CD4-positive, alpha-beta T cell treated with Interleukin-17A for 4 hours (primary cell): ENCODE measurements at regions not wholly inside any gene's neighbourhood (a gene's known extent, or its start where the extent isn't known, plus 50 kb on each side); places are given as distances from the start of the nearest gene placed in this dataset.
A peak's percentile ranks its signal among the peaks of the same experiment; 100 is the strongest.
"Not testable (repeated sequence)": the region's sequence is repeated elsewhere in the genome, so short reads cannot be mapped to it uniquely, and the experiment has no call there.

Source experiments
- DNase-seq: peaks from one replicate; pipeline ENCODE4 v3.0.0-alpha.2; 2020; ENCODE audit warnings: mixed read lengths

- no peak for DNase-seq
These were observed 157.3 kb upstream of the RUNX1 start for GRCh38 chr21:35206141-35207125.

DNA sequence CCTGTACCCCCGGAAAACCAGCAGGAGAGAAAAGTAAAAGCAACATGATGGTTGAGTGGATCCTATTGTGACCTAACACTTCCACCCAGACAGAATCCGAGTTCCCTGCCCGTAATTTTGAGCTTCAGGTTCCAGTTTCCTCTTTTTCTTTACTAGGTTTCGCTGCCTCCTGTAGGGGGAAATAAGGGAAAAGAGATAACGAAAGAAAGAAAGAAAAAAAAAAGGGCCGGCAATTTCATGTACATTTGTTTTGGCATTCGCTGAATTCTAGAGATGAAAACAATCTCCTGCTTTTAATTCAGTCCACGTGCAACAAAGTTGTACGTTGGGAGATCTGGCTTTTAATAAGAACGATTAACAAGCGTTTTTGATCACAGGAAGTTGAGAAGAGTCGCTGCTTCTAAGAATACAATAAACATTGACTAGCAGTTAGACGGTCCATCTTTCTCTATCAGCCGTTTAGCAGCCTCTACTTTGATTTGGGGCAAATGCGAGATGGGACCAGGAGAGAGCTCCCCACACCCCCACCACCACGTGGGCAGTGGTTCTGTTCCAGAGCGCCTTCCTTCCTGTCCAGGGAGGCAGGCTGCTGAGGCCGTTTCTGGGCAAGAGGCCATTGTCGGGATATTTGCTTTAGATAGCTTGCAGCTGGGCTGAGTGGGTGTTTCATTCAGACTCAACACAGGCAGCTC, 155.9 kb upstream of the RUNX1 start:
- DNase-seq, result peak; percentile 11

DNA sequence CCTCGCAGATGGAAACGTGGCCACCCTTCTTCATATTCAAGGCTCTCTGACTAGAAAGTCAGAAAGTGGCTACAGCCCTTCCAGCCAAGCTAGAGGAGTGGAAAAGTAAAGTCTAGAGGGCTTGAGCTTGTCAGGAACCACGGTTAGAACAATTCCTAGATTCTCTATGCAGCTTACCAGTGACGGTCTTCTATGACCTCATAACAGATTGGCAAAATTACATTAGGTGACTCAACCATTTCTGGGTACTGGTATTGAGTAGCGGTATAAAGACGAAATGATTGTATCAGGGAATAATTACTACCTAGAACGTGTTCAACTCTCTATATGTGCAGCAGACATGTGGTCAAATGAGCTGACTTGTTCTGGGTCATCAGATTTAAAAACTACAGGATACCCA, 155.0 kb upstream of the RUNX1 start:
- DNase-seq, result no peak

GRCh38 chr21:35203093-35203977, 154.2 kb upstream of the RUNX1 start:
- no peak for DNase-seq

DNA sequence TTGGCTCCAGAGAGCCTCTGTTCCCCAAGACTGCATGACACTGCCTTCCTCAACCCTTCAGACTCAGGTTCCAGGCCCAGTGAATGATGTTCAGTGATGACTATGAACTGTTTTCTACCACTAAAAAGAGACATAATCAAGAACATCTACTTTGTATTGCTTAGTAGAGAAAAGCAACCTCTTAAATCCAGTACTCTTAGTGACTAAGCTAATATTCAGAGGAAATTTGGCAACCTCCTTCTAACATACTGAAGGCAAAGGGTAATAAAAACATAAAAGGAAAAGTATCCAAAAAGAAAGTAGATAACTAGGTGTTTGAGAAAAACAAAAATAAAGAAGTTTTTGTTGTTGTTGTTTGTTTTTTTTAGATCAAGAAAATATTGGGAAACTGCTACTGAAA, 153.3 kb upstream of the RUNX1 start:
- no peak for DNase-seq

- no peak for DNase-seq
These were observed 152.7 kb upstream of the RUNX1 start for GRCh38 chr21:35201799-35202198.

DNA sequence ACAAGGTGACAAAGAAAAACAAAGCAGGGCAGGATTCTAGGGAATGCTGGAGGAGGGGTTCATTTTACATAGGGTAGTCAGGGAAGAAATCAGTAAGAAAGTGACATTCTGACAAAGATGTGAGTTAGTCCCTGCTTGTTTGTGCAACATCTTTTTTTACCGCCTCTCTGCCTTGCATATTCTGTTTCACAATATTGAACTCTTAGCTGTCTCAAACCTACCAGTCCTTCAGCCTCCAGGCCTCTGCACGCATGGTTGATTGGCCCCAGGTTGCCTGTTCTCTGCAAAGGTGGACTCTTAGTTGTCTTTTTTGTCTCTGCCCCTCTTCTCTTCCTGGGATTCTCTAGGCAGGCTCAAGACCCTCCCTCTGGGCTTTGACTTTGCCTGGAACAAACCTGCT, 152.2 kb upstream of the RUNX1 start:
- DNase-seq, result no peak

- no peak for DNase-seq
These were observed 150.6 kb upstream of the RUNX1 start for GRCh38 chr21:35199733-35200015.

DNA sequence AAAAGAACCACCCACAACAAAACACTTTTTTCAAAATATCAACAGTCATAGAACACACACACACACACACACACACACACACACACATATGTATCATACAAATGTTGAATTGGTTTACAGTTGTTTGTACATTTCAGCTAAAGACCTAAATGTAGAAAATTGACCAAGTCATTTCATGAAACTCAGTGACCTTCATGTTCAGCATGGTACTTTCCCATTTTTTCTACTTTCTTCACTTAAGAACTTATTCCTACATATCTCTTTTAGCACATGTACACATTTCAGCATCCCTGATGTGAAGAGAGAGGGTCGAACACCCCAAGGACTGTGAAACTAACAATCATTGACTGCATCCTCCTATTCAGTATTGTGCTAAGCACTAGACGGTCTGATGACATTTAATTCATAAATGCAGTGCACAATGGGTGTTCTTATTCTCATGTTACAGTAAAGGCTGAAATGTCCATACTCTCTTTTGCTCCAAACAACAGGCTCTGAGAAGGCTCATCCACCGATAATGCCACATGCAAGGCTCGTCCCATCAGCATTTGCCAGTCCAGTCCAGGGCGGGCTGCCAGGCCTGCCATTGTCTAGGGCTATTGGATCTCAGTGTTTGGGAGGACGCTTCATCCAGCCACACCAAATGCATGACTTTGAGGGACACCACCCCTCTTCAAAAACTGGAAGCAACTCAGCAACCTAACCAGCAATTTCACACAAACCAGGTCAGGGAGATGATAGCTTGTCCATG, 150.1 kb upstream of the RUNX1 start:
- no peak for DNase-seq

GRCh38 chr21:35198565-35198964, 149.5 kb upstream of the RUNX1 start:
- DNase-seq, result no peak

- DNase-seq, result no peak
These were observed 148.9 kb upstream of the RUNX1 start for GRCh38 chr21:35197992-35198431.

DNA sequence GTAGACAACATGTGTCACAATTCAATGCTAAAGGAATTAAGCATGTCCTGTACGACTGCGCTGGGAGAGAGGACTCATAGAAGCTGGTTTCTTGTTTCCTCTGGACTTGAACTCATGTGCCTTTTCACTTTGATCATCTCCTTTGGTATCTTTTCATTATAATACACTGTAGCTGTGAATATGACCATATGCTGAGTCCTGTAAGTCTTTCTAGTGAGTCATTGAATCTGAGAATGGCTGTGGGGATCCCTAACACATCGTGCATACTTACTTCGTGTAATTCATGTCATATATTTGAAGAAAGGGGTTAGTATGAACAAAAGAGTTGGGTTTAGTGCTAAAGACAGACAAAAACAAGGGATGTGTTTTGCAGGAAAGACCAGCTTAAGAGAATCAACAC, 148.1 kb upstream of the RUNX1 start:
- no peak for DNase-seq

- no peak for DNase-seq
These were observed 147.0 kb upstream of the RUNX1 start for GRCh38 chr21:35196128-35196527.

GRCh38 chr21:35195232-35195631, 146.1 kb upstream of the RUNX1 start:
- no peak for DNase-seq

GRCh38 chr21:35191754-35192153, 142.7 kb upstream of the RUNX1 start:
- no peak for DNase-seq

GRCh38 chr21:35191128-35191527, 142.0 kb upstream of the RUNX1 start:
- DNase-seq, result no peak

DNA sequence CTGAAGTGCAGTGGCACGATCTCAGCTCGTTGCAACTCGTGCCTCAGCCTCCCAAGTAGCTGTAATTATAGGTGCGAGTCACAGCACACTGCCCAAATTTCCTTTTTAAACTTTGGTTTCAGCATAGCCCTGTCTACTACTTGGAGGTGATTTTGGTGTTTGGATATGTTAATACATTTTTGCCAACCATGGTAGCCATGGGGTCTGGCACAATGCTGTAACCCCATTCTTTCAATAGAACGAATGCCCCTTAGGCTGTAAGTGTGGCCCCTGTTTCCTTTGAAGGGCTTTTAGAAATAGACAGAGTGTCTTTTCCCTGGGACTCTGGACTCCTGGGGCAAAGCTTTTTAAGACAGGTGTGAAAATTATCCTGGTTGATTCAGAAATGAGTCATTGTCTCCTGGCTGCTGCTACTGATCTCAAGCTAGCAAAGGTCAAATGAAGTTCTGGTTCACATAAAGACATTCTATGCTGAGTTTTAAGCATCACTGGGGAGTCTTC, 141.1 kb upstream of the RUNX1 start:
- no peak for DNase-seq

DNA sequence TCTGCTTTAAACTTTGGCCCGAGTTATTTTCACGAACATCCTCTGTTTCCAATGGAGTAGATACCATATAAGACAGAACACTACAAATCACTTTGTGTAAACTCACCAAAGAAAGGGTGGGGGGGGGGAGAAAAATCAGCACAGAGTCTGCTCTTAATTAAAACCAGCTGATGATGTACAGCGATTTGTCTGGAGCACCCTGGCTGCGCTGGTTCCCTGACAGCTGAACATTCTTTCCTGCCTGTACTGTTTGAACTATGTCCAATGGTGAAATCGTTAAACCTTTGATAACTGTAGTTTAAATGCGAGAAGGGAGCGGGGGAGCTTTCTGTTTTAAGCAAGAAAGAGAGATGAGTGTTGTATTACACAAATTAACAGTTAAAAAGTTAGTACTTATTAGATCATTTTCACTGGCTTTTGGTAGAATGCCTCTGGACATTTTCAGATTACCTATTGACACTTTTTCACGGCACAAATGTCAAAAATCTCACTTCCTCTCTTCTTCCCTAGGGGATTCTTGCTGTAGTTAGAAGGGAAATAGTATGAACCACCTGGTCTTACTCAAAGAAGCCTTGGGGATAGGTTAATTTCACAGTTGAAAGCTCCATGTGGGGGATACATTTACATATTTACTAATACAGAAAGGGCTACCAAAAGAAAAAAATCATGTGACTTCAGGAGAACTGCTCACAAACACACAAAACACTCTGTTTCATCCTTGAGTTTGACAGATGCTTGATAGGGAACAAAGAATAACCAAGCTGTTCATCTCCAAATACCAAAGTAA, 140.2 kb upstream of the RUNX1 start:
- no peak for DNase-seq

DNA sequence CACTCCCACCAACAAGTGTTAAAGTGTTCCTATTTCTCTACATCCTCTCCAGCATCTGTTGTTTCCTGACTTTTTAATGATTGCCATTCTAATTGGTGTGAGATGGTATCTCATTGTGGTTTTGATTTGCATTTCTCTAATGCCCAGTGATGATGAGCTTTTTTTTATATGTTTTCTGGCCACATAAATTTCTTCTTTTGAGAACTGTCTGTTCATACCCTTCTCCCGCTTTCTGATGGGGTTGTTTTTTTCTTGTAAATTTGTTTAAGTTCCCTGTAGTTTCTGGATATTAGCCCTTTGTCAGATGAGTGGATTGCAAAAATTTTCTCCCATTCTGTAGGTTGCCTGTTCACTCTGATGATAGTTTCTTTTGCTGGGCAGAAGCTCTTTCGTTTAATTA, 134.3 kb upstream of the RUNX1 start:
- DNase-seq, result not testable (repeated sequence)

DNA sequence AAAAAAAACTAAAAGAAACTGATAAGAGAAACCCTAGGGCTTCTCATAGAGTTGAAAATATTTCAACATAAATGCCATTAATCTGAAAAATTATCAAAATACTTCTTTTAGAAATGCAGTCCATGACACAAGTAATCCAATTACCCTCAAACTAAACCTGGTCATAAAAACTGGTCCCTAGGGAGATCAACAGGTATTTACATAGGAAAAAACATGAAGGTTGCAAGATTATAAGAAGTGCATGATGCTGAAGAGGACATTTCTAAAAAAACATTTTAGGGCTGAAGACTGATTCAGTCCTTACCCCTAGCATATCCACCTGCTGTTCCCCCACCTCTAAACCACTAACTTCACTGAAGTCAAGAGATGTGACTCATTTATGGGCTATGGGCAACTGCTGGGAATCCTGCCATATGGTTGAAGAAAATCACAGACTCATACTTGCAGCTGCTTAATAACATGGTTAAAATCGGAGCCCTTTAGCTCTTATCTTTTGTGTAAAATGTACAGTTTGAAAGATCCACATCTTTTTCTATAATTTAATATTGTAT, 131.0 kb upstream of the RUNX1 start:
- DNase-seq, result no peak

- DNase-seq, result no peak
These were observed 129.7 kb upstream of the RUNX1 start for GRCh38 chr21:35178827-35179226.
